ENCODE measurements at regions not wholly inside any gene's neighbourhood (a gene's known extent, or its start where the extent isn't known, plus 50 kb on each side); places are given as distances from the start of the nearest gene placed in this dataset.

GRCh38 chr13:27696731-27697130 lies 75.0 kb downstream of the POLR1D start:
- TF ChIP-seq POLR2A (IDR thresholded peaks at IDR 0.05; ENCODE audit: extremely low read depth, insufficient read length) (no peak), MYC (IDR thresholded peaks at IDR 0.05; ENCODE audit: low read depth, low read length) (no peak), MAX (IDR thresholded peaks at IDR 0.05; ENCODE audit: low read depth, low read length) (no peak), CTCF (IDR thresholded peaks at IDR 0.05; ENCODE audit: low read depth, low read length) (no peak)
- H3K4me3 ChIP-seq (ENCODE audit: low read depth, low read length), result no peak overlapping the region
- DNase-seq (ENCODE audit: low read depth), result no peak

GRCh38 chr13:27699952-27700351 lies 78.3 kb downstream of the POLR1D start:
- H3K4me3 ChIP-seq (ENCODE audit: low read depth, low read length), result no peak overlapping the region
- no peak for DNase-seq (ENCODE audit: low read depth)
- TF ChIP-seq MAX (IDR thresholded peaks at IDR 0.05; ENCODE audit: low read depth, low read length) (no peak), MYC (IDR thresholded peaks at IDR 0.05; ENCODE audit: low read depth, low read length) (no peak), CTCF (IDR thresholded peaks at IDR 0.05; ENCODE audit: low read depth, low read length) (no peak), POLR2A (IDR thresholded peaks at IDR 0.05; ENCODE audit: extremely low read depth, insufficient read length) (no peak)

GRCh38 chr13:27704681-27705080 lies 83.0 kb downstream of the POLR1D start:
- TF ChIP-seq MAX (IDR thresholded peaks at IDR 0.05; ENCODE audit: low read depth, low read length) (no peak), MYC (IDR thresholded peaks at IDR 0.05; ENCODE audit: low read depth, low read length) (no peak), POLR2A (IDR thresholded peaks at IDR 0.05; ENCODE audit: extremely low read depth, insufficient read length) (no peak), CTCF (IDR thresholded peaks at IDR 0.05; ENCODE audit: low read depth, low read length) (no peak)
- peak; percentile 5 for DNase-seq (ENCODE audit: low read depth)
- H3K4me3 ChIP-seq (ENCODE audit: low read depth, low read length), result no peak overlapping the region

- DNase-seq (ENCODE audit: low read depth), result no peak
- no peak for TF ChIP-seq MYC (IDR thresholded peaks at IDR 0.05; ENCODE audit: low read depth, low read length)
- no peak for TF ChIP-seq MAX (IDR thresholded peaks at IDR 0.05; ENCODE audit: low read depth, low read length)
- TF ChIP-seq CTCF (IDR thresholded peaks at IDR 0.05; ENCODE audit: low read depth, low read length), result no peak
- TF ChIP-seq POLR2A (IDR thresholded peaks at IDR 0.05; ENCODE audit: extremely low read depth, insufficient read length), result no peak
- no peak overlapping the region for H3K4me3 ChIP-seq (ENCODE audit: low read depth, low read length)
These were observed 84.0 kb upstream of the GSX1 start for GRCh38 chr13:27708325-27708724.

GRCh38 chr13:27709779-27710178 lies 82.5 kb upstream of the GSX1 start:
- TF ChIP-seq POLR2A (IDR thresholded peaks at IDR 0.05; ENCODE audit: extremely low read depth, insufficient read length), result no peak
- TF ChIP-seq MYC (IDR thresholded peaks at IDR 0.05; ENCODE audit: low read depth, low read length), result no peak
- TF ChIP-seq CTCF (IDR thresholded peaks at IDR 0.05; ENCODE audit: low read depth, low read length), result no peak
- no peak for TF ChIP-seq MAX (IDR thresholded peaks at IDR 0.05; ENCODE audit: low read depth, low read length)
- H3K4me3 ChIP-seq (ENCODE audit: low read depth, low read length), result no peak overlapping the region
- no peak for DNase-seq (ENCODE audit: low read depth)

- no peak overlapping the region for H3K4me3 ChIP-seq (ENCODE audit: low read depth, low read length)
- peak; percentile 15 for DNase-seq (ENCODE audit: low read depth)
- TF ChIP-seq MAX (IDR thresholded peaks at IDR 0.05; ENCODE audit: low read depth, low read length), result no peak
These were observed 79.9 kb upstream of the GSX1 start for GRCh38 chr13:27712421-27712820.
